NCI-H2227 treated with DMSO at 0.1 percent for 48 hours (cell line): ENCODE measurements at regions not wholly inside any gene's neighbourhood (a gene's known extent, or its start where the extent isn't known, plus 50 kb on each side); places are given as distances from the start of the nearest gene placed in this dataset.

Experiments used
- DNase-seq: peaks from one replicate; lab custom pipeline; 2025; lab: John Stamatoyannopoulos, UW

GRCh38 chr15:81774309-81774708 is 271.5 kb downstream of the MEX3B start:
- no peak for DNase-seq

- no peak for DNase-seq
Measured at GRCh38 chr15:81768773-81769172, 277.0 kb downstream of the MEX3B start.

- no peak for DNase-seq
Measured at GRCh38 chr15:81766829-81767475, 278.9 kb downstream of the MEX3B start.

GRCh38 chr15:81765816-81766215 is 280.0 kb downstream of the MEX3B start:
- DNase-seq: no peak

- no peak for DNase-seq
Measured at GRCh38 chr15:81763304-81763703, 282.5 kb downstream of the MEX3B start.

- DNase-seq: no peak
Measured at GRCh38 chr15:81760686-81761085, 285.1 kb downstream of the MEX3B start.

GRCh38 chr15:81758818-81759284 is 287.0 kb downstream of the MEX3B start:
- DNase-seq: no peak

GRCh38 chr15:81755626-81756025 is 290.2 kb downstream of the MEX3B start:
- DNase-seq: no peak

GRCh38 chr15:81754078-81754477 is 291.7 kb downstream of the MEX3B start:
- DNase-seq: no peak

GRCh38 chr15:81752974-81753373 is 292.8 kb downstream of the MEX3B start:
- DNase-seq: peak; percentile 6

- DNase-seq: peak; percentile 80
Measured at GRCh38 chr15:81752546-81752942, 293.3 kb downstream of the MEX3B start.

GRCh38 chr15:81751816-81752545 is 293.8 kb downstream of the MEX3B start:
- DNase-seq: no peak

- no peak for DNase-seq
Measured at GRCh38 chr15:81751256-81751655, 294.6 kb downstream of the MEX3B start.

- peak; percentile 28 for DNase-seq
Measured at GRCh38 chr15:81749716-81750375, 296.0 kb downstream of the MEX3B start.

- no peak for DNase-seq
Measured at GRCh38 chr15:81747482-81747881, 298.3 kb downstream of the MEX3B start.

GRCh38 chr15:81747026-81747425 is 298.8 kb downstream of the MEX3B start:
- DNase-seq: no peak

GRCh38 chr15:81744364-81744763 is 301.5 kb downstream of the MEX3B start:
- DNase-seq: no peak

- DNase-seq: no peak
Measured at GRCh38 chr15:81740416-81740815, 305.4 kb downstream of the MEX3B start.

GRCh38 chr15:81729340-81729739 is 316.5 kb downstream of the MEX3B start:
- DNase-seq: no peak

GRCh38 chr15:81728726-81729125 is 317.1 kb downstream of the MEX3B start:
- no peak for DNase-seq

- no peak for DNase-seq
Measured at GRCh38 chr15:81725590-81725989, 320.2 kb downstream of the MEX3B start.

GRCh38 chr15:81724536-81724935 is 321.3 kb downstream of the MEX3B start:
- no peak for DNase-seq

- no peak for DNase-seq
Measured at GRCh38 chr15:81723701-81724100, 322.1 kb downstream of the MEX3B start.
